ENCODE measurements at regions not wholly inside any gene's neighbourhood (a gene's known extent, or its start where the extent isn't known, plus 50 kb on each side); places are given as distances from the start of the nearest gene placed in this dataset.
"Not testable (repeated sequence)": the region's sequence is repeated elsewhere in the genome, so short reads cannot be mapped to it uniquely, and the experiment has no call there.

- Histone ChIP-seq H2AFZ (ENCODE audit: low read depth, low read length) (no peak overlapping the region), H3K9me3 (ENCODE audit: low read length) (no peaks in the 10 kb centered on the region), H3K4me3 (ENCODE audit: low read length) (no peak overlapping the region), H3K27me3 (ENCODE audit: insufficient read depth, low read length) (no peaks in the 10 kb centered on the region), H3K36me3 (ENCODE audit: insufficient read depth, low read length) (no peaks in the 10 kb centered on the region), H3K4me1 (ENCODE audit: insufficient read depth, low read length) (no peaks in the 10 kb centered on the region)
Measured at GRCh38 chr17:77341069-77341541, 200.3 kb downstream of the SEC14L1 start.

- not testable (repeated sequence) for H3K27me3 ChIP-seq (ENCODE audit: insufficient read depth, low read length); H3K4me1 ChIP-seq (ENCODE audit: insufficient read depth, low read length); H3K36me3 ChIP-seq (ENCODE audit: insufficient read depth, low read length)
Measured at GRCh38 chr17:77342656-77342990, 201.9 kb downstream of the SEC14L1 start.

GRCh38 chr17:77343031-77343800, 202.4 kb downstream of the SEC14L1 start:
- Histone ChIP-seq H3K4me3 (ENCODE audit: low read length) (no peak overlapping the region), H3K27me3 (ENCODE audit: insufficient read depth, low read length) (no peaks in the 10 kb centered on the region), H3K9me3 (ENCODE audit: low read length) (peaks cover 2% of the 10 kb centered on the region), H3K36me3 (ENCODE audit: insufficient read depth, low read length) (no peaks in the 10 kb centered on the region), H3K4me1 (ENCODE audit: insufficient read depth, low read length) (no peaks in the 10 kb centered on the region), H2AFZ (ENCODE audit: low read depth, low read length) (no peak overlapping the region)

More at GRCh38 chr17:77342656-77342990, 201.9 kb downstream of the SEC14L1 start:
- not testable (repeated sequence) for H2AFZ ChIP-seq (ENCODE audit: low read depth, low read length); H3K4me3 ChIP-seq (ENCODE audit: low read length); H3K9me3 ChIP-seq (ENCODE audit: low read length)

GRCh38 chr17:77344038-77344437, 203.3 kb downstream of the SEC14L1 start:
- Histone ChIP-seq H3K9me3 (ENCODE audit: low read length) (peaks cover 2% of the 10 kb centered on the region), H3K27me3 (ENCODE audit: insufficient read depth, low read length) (no peaks in the 10 kb centered on the region), H3K4me3 (ENCODE audit: low read length) (no peak overlapping the region), H2AFZ (ENCODE audit: low read depth, low read length) (no peak overlapping the region), H3K36me3 (ENCODE audit: insufficient read depth, low read length) (no peaks in the 10 kb centered on the region), H3K4me1 (ENCODE audit: insufficient read depth, low read length) (no peaks in the 10 kb centered on the region)

GRCh38 chr17:77345260-77345910, 204.6 kb downstream of the SEC14L1 start:
- H3K36me3 ChIP-seq (ENCODE audit: insufficient read depth, low read length): no peaks in the 10 kb centered on the region

GRCh38 chr17:77346765-77347164, 206.0 kb downstream of the SEC14L1 start:
- Histone ChIP-seq H3K4me1 (ENCODE audit: insufficient read depth, low read length) (peaks cover 6% of the 10 kb centered on the region), H3K27me3 (ENCODE audit: insufficient read depth, low read length) (no peaks in the 10 kb centered on the region), H3K4me3 (ENCODE audit: low read length) (no peak overlapping the region), H3K9me3 (ENCODE audit: low read length) (peaks cover 2% of the 10 kb centered on the region), H2AFZ (ENCODE audit: low read depth, low read length) (no peak overlapping the region), H3K36me3 (ENCODE audit: insufficient read depth, low read length) (no peaks in the 10 kb centered on the region)

More at GRCh38 chr17:77345260-77345910, 204.6 kb downstream of the SEC14L1 start:
- Histone ChIP-seq H2AFZ (ENCODE audit: low read depth, low read length) (no peak overlapping the region), H3K27me3 (ENCODE audit: insufficient read depth, low read length) (no peaks in the 10 kb centered on the region), H3K4me3 (ENCODE audit: low read length) (no peak overlapping the region), H3K9me3 (ENCODE audit: low read length) (peaks cover 2% of the 10 kb centered on the region), H3K4me1 (ENCODE audit: insufficient read depth, low read length) (no peaks in the 10 kb centered on the region)

- Histone ChIP-seq H3K4me1 (ENCODE audit: insufficient read depth, low read length) (peaks cover 7% of the 10 kb centered on the region), H3K27me3 (ENCODE audit: insufficient read depth, low read length) (no peaks in the 10 kb centered on the region), H3K4me3 (ENCODE audit: low read length) (no peak overlapping the region), H3K36me3 (ENCODE audit: insufficient read depth, low read length) (no peaks in the 10 kb centered on the region), H2AFZ (ENCODE audit: low read depth, low read length) (no peak overlapping the region), H3K9me3 (ENCODE audit: low read length) (peaks cover 2% of the 10 kb centered on the region)
Measured at GRCh38 chr17:77347544-77347943, 206.8 kb downstream of the SEC14L1 start.

- Histone ChIP-seq H3K9me3 (ENCODE audit: low read length) (peaks cover 3% of the 10 kb centered on the region), H3K4me1 (ENCODE audit: insufficient read depth, low read length) (peaks cover 7% of the 10 kb centered on the region), H3K36me3 (ENCODE audit: insufficient read depth, low read length) (no peaks in the 10 kb centered on the region), H3K4me3 (ENCODE audit: low read length) (no peak overlapping the region), H3K27me3 (ENCODE audit: insufficient read depth, low read length) (no peaks in the 10 kb centered on the region), H2AFZ (ENCODE audit: low read depth, low read length) (no peak overlapping the region)
Measured at GRCh38 chr17:77349976-77350830, 209.4 kb downstream of the SEC14L1 start.

GRCh38 chr17:77352441-77352840, 211.7 kb downstream of the SEC14L1 start:
- no peak overlapping the region for H3K4me3 ChIP-seq (ENCODE audit: low read length)
- peaks cover 7% of the 10 kb centered on the region for H3K4me1 ChIP-seq (ENCODE audit: insufficient read depth, low read length)
- H3K9me3 ChIP-seq (ENCODE audit: low read length): peaks cover 2% of the 10 kb centered on the region
- H3K36me3 ChIP-seq (ENCODE audit: insufficient read depth, low read length): no peaks in the 10 kb centered on the region
- H3K27me3 ChIP-seq (ENCODE audit: insufficient read depth, low read length): no peaks in the 10 kb centered on the region
- no peak overlapping the region for H2AFZ ChIP-seq (ENCODE audit: low read depth, low read length)

GRCh38 chr17:77352996-77353395, 212.2 kb downstream of the SEC14L1 start:
- Histone ChIP-seq H2AFZ (ENCODE audit: low read depth, low read length) (no peak overlapping the region), H3K27me3 (ENCODE audit: insufficient read depth, low read length) (no peaks in the 10 kb centered on the region), H3K9me3 (ENCODE audit: low read length) (peaks cover 2% of the 10 kb centered on the region), H3K36me3 (ENCODE audit: insufficient read depth, low read length) (no peaks in the 10 kb centered on the region), H3K4me3 (ENCODE audit: low read length) (no peak overlapping the region), H3K4me1 (ENCODE audit: insufficient read depth, low read length) (peaks cover 7% of the 10 kb centered on the region)

- Histone ChIP-seq H3K4me1 (ENCODE audit: insufficient read depth, low read length) (peaks cover 7% of the 10 kb centered on the region), H3K36me3 (ENCODE audit: insufficient read depth, low read length) (no peaks in the 10 kb centered on the region), H3K9me3 (ENCODE audit: low read length) (peaks cover 2% of the 10 kb centered on the region), H2AFZ (ENCODE audit: low read depth, low read length) (no peak overlapping the region), H3K27me3 (ENCODE audit: insufficient read depth, low read length) (no peaks in the 10 kb centered on the region), H3K4me3 (ENCODE audit: low read length) (no peak overlapping the region)
Measured at GRCh38 chr17:77353684-77354419, 213.1 kb downstream of the SEC14L1 start.

GRCh38 chr17:77354420-77354669, 213.6 kb downstream of the SEC14L1 start:
- Histone ChIP-seq H3K4me1 (ENCODE audit: insufficient read depth, low read length) (peaks cover 7% of the 10 kb centered on the region), H3K4me3 (ENCODE audit: low read length) (no peak overlapping the region), H3K36me3 (ENCODE audit: insufficient read depth, low read length) (no peaks in the 10 kb centered on the region), H3K9me3 (ENCODE audit: low read length) (peaks cover 2% of the 10 kb centered on the region), H2AFZ (ENCODE audit: low read depth, low read length) (no peak overlapping the region), H3K27me3 (ENCODE audit: insufficient read depth, low read length) (no peaks in the 10 kb centered on the region)

All from neuron (in vitro differentiated cells).